Body of pancreas (tissue), 4 donors: ENCODE measurements at regions not wholly inside any gene's neighbourhood (a gene's known extent, or its start where the extent isn't known, plus 50 kb on each side); places are given as distances from the start of the nearest gene placed in this dataset.

Experiments
- POLR2A ChIP-seq, 3 donors: fragments of 450-650 bp; IDR thresholded peaks; one replicate each; pipeline ENCODE4 v1.6.1; 2016; ENCODE audit warnings: antibody characterized with exemption in 3 of 3, mild to moderate bottlenecking in 2 of 3
- TF ChIP-seq, protein P1 (sequence below), 7 experiments: fragments of 450-650 bp in 4 of 7; fragments of 200-600 bp in 3 of 7; sonication (generic) in 3 of 7; IDR thresholded peaks; one replicate each; pipeline ENCODE4 v1.5.1; 2016 to 2019; ENCODE audit warnings: antibody characterized with exemption in 7 of 7

DNA sequence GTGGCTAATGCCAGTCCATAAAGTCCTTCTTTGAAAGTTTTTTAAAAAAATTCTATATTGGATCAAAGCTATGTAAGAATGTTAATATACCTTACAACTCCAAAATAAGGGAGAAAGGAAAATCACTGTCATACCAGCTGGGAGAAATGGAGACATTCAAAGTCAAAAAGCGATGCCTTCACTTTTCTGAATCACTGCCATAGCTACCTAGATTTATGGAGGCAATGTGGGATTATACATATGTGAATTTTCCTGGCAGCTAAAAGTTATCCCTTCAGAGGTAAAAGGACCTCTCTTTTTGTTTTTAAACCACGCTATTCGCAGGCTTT lies 59.6 kb upstream of the PDE3B start:
- TF ChIP-seq, protein P1, sequence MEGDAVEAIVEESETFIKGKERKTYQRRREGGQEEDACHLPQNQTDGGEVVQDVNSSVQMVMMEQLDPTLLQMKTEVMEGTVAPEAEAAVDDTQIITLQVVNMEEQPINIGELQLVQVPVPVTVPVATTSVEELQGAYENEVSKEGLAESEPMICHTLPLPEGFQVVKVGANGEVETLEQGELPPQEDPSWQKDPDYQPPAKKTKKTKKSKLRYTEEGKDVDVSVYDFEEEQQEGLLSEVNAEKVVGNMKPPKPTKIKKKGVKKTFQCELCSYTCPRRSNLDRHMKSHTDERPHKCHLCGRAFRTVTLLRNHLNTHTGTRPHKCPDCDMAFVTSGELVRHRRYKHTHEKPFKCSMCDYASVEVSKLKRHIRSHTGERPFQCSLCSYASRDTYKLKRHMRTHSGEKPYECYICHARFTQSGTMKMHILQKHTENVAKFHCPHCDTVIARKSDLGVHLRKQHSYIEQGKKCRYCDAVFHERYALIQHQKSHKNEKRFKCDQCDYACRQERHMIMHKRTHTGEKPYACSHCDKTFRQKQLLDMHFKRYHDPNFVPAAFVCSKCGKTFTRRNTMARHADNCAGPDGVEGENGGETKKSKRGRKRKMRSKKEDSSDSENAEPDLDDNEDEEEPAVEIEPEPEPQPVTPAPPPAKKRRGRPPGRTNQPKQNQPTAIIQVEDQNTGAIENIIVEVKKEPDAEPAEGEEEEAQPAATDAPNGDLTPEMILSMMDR (IDR thresholded peaks at IDR 0.05), result no peak
- TF ChIP-seq POLR2A (IDR thresholded peaks at IDR 0.05), result no peak
